ENCODE measurements at regions not wholly inside any gene's neighbourhood (a gene's known extent, or its start where the extent isn't known, plus 50 kb on each side); places are given as distances from the start of the nearest gene placed in this dataset.

- TF ChIP-seq, protein P1, sequence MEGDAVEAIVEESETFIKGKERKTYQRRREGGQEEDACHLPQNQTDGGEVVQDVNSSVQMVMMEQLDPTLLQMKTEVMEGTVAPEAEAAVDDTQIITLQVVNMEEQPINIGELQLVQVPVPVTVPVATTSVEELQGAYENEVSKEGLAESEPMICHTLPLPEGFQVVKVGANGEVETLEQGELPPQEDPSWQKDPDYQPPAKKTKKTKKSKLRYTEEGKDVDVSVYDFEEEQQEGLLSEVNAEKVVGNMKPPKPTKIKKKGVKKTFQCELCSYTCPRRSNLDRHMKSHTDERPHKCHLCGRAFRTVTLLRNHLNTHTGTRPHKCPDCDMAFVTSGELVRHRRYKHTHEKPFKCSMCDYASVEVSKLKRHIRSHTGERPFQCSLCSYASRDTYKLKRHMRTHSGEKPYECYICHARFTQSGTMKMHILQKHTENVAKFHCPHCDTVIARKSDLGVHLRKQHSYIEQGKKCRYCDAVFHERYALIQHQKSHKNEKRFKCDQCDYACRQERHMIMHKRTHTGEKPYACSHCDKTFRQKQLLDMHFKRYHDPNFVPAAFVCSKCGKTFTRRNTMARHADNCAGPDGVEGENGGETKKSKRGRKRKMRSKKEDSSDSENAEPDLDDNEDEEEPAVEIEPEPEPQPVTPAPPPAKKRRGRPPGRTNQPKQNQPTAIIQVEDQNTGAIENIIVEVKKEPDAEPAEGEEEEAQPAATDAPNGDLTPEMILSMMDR (IDR thresholded peaks at IDR 0.05; ENCODE audit: poor library complexity, severe bottlenecking) = no peak
- no peak for TF ChIP-seq EP300 (conservative IDR thresholded peaks at IDR 0.05; ENCODE audit: poor library complexity, severe bottlenecking)
- no peak for TF ChIP-seq EZH2 (IDR thresholded peaks at IDR 0.05; ENCODE audit: borderline replicate concordance, insufficient read depth, low read length, poor library complexity, severe bottlenecking)
- TF ChIP-seq POLR2AphosphoS5 (IDR thresholded peaks at IDR 0.05) = no peak
- TF ChIP-seq TAF1 (IDR thresholded peaks at IDR 0.05; ENCODE audit: low read depth) = no peak
- no peak for TF ChIP-seq RAD21 (conservative IDR thresholded peaks at IDR 0.05)
- TF ChIP-seq, protein P2, sequence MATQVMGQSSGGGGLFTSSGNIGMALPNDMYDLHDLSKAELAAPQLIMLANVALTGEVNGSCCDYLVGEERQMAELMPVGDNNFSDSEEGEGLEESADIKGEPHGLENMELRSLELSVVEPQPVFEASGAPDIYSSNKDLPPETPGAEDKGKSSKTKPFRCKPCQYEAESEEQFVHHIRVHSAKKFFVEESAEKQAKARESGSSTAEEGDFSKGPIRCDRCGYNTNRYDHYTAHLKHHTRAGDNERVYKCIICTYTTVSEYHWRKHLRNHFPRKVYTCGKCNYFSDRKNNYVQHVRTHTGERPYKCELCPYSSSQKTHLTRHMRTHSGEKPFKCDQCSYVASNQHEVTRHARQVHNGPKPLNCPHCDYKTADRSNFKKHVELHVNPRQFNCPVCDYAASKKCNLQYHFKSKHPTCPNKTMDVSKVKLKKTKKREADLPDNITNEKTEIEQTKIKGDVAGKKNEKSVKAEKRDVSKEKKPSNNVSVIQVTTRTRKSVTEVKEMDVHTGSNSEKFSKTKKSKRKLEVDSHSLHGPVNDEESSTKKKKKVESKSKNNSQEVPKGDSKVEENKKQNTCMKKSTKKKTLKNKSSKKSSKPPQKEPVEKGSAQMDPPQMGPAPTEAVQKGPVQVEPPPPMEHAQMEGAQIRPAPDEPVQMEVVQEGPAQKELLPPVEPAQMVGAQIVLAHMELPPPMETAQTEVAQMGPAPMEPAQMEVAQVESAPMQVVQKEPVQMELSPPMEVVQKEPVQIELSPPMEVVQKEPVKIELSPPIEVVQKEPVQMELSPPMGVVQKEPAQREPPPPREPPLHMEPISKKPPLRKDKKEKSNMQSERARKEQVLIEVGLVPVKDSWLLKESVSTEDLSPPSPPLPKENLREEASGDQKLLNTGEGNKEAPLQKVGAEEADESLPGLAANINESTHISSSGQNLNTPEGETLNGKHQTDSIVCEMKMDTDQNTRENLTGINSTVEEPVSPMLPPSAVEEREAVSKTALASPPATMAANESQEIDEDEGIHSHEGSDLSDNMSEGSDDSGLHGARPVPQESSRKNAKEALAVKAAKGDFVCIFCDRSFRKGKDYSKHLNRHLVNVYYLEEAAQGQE (IDR thresholded peaks at IDR 0.05; ENCODE audit: borderline replicate concordance) = no peak
- TF ChIP-seq SMC3 (conservative IDR thresholded peaks at IDR 0.05; ENCODE audit: poor library complexity) = no peak
- TF ChIP-seq MXI1 (conservative IDR thresholded peaks at IDR 0.05; ENCODE audit: poor library complexity, severe bottlenecking) = no peak
These were observed 97.7 kb upstream of the CARD11 start for GRCh38 chr7:3141326-3141725.

All from neural cell (in vitro differentiated cells).